Pons (tissue), 1 donor: ENCODE measurements at regions not wholly inside any gene's neighbourhood (a gene's known extent, or its start where the extent isn't known, plus 50 kb on each side); places are given as distances from the start of the nearest gene placed in this dataset.

Source experiments
- DNase-seq: peaks from one replicate; pipeline ENCODE4 v3.0.0-alpha.2; 2016; ENCODE audit warnings: low spot score

- no peak for DNase-seq
Measured at GRCh38 chr5:60185231-60186099, 291.9 kb upstream of the PDE4D start.

GRCh38 chr5:60184606-60185005, 291.1 kb upstream of the PDE4D start:
- no peak for DNase-seq

- no peak for DNase-seq
Measured at GRCh38 chr5:60183881-60184280, 290.4 kb upstream of the PDE4D start.

- no peak for DNase-seq
Measured at GRCh38 chr5:60178101-60178500, 284.6 kb upstream of the PDE4D start.

GRCh38 chr5:60177596-60177995, 284.1 kb upstream of the PDE4D start:
- DNase-seq = no peak

- DNase-seq = no peak
Measured at GRCh38 chr5:60173667-60174066, 280.1 kb upstream of the PDE4D start.

GRCh38 chr5:60163762-60164161, 270.2 kb upstream of the PDE4D start:
- DNase-seq = no peak

GRCh38 chr5:60162441-60162840, 268.9 kb upstream of the PDE4D start:
- no peak for DNase-seq

GRCh38 chr5:60161340-60161934, 267.9 kb upstream of the PDE4D start:
- DNase-seq = peak; percentile 12

- DNase-seq = no peak
Measured at GRCh38 chr5:60149081-60149480, 255.6 kb upstream of the PDE4D start.

- DNase-seq = no peak
Measured at GRCh38 chr5:60148366-60148765, 254.8 kb upstream of the PDE4D start.

GRCh38 chr5:60147791-60148190, 254.3 kb upstream of the PDE4D start:
- no peak for DNase-seq

- no peak for DNase-seq
Measured at GRCh38 chr5:60143942-60144549, 250.5 kb upstream of the PDE4D start.

GRCh38 chr5:60141119-60141518, 247.6 kb upstream of the PDE4D start:
- no peak for DNase-seq

GRCh38 chr5:60136841-60137240, 243.3 kb upstream of the PDE4D start:
- DNase-seq = no peak

- no peak for DNase-seq
Measured at GRCh38 chr5:60131504-60131903, 238.0 kb upstream of the PDE4D start.

GRCh38 chr5:60125636-60126035, 232.1 kb upstream of the PDE4D start:
- no peak for DNase-seq

- DNase-seq = no peak
Measured at GRCh38 chr5:60102961-60103693, 209.6 kb upstream of the PDE4D start.

- no peak for DNase-seq
Measured at GRCh38 chr5:60101573-60101972, 208.0 kb upstream of the PDE4D start.

GRCh38 chr5:60092671-60093422, 199.3 kb upstream of the PDE4D start:
- no peak for DNase-seq

GRCh38 chr5:60086583-60086982, 193.1 kb upstream of the PDE4D start:
- no peak for DNase-seq

GRCh38 chr5:60084226-60084625, 190.7 kb upstream of the PDE4D start:
- DNase-seq = no peak
